Natural killer cell (primary cell): ENCODE measurements at regions not wholly inside any gene's neighbourhood (a gene's known extent, or its start where the extent isn't known, plus 50 kb on each side); places are given as distances from the start of the nearest gene placed in this dataset.

Experiments
- ATAC-seq, 3 donors: fragments of 150-1000 bp in 2 of 3; fragments of 200-7000 bp in 1 of 3; cut with Tn5 transposase; 1 replicate in 1 of 3; 2 replicates in 2 of 3; pipeline ENCODE4 v1.10.0; 2021; ENCODE audit warnings: mild to moderate bottlenecking in 2 of 3, moderate library complexity in 2 of 3
- DNase-seq, 2 donors: peaks; one replicate each; pipeline versions ENCODE4 v3.0.0 to v3.0.0-alpha.2; 2013 to 2021; ENCODE audit warnings: mixed read lengths in 1 of 2
- H3K27ac ChIP-seq: one replicate; pipeline ENCODE4 v1.5.1; 2013; ENCODE audit warnings: mild to moderate bottlenecking, low read length
- H3K27me3 ChIP-seq: one replicate; pipeline ENCODE4 v1.6.1; 2013; ENCODE audit warnings: low read length; ENCODE audit not compliant: control insufficient read depth, insufficient read depth
- H3K36me3 ChIP-seq: one replicate; pipeline ENCODE4 v1.6.1; 2013; ENCODE audit warnings: low read length; ENCODE audit not compliant: control insufficient read depth, insufficient read depth
- H3K4me1 ChIP-seq: one replicate; pipeline ENCODE4 v1.6.1; 2013; ENCODE audit warnings: low read length; ENCODE audit not compliant: control insufficient read depth, insufficient read depth
- H3K4me3 ChIP-seq: one replicate; pipeline ENCODE4 v1.5.1; 2013; ENCODE audit warnings: low read length
- H3K9me3 ChIP-seq: one replicate; pipeline ENCODE4 v1.6.1; 2013; ENCODE audit warnings: low read length; ENCODE audit not compliant: control insufficient read depth, insufficient read depth
- H3K27ac Mint-ChIP-seq, 2 donors: one replicate each; pipeline ENCODE4 v1.8.0; 2022; ENCODE audit warnings: mild to moderate bottlenecking in 2 of 2, mixed read lengths in 2 of 2, moderate library complexity in 1 of 2
- H3K27me3 Mint-ChIP-seq, 2 donors: one replicate each; pipeline ENCODE4 v1.8.0; 2022; ENCODE audit warnings: low read depth in 2 of 2, mixed read lengths in 2 of 2
- H3K36me3 Mint-ChIP-seq: one replicate; pipeline ENCODE4 v1.8.0; 2022; ENCODE audit warnings: mixed read lengths
- H3K4me1 Mint-ChIP-seq, 2 donors: one replicate each; pipeline ENCODE4 v1.8.0; 2022; ENCODE audit warnings: mixed read lengths in 2 of 2
- H3K4me3 Mint-ChIP-seq: one replicate; pipeline ENCODE4 v1.8.0; 2022; ENCODE audit warnings: mild to moderate bottlenecking, moderate library complexity, mixed read lengths
- H3K9me3 Mint-ChIP-seq, 2 donors: one replicate each; pipeline ENCODE4 v1.8.0; 2022; ENCODE audit warnings: mixed read lengths in 2 of 2
- CTCF ChIP-seq: fragments of 200-600 bp; IDR thresholded peaks from one replicate; pipeline ENCODE4 v1.8.0; 2022; ENCODE audit warnings: antibody characterized with exemption
- WGBS: methylation state at CpG from one replicate; pipeline ENCODE4 v1.1.7; 2013; ENCODE audit warnings: missing lambda C conversion rate; ENCODE audit not compliant: insufficient coverage; 5-methylcytosine and 5-hydroxymethylcytosine counted together
- intact Hi-C: fragments of 100-400 bp; cut with micrococcal nuclease; formaldehyde crosslinking; loops from one replicate; pipeline ENCODE4 v1.14.2; 2022

- DNase-seq (no peak), ATAC-seq (no peak)
- Mint-ChIP-seq H3K27ac (no peak overlapping the region), H3K4me1 (no peaks in the 10 kb centered on the region), H3K36me3 (no peaks in the 10 kb centered on the region), H3K4me3 (no peak overlapping the region), H3K27me3 (no peaks in the 10 kb centered on the region), H3K9me3 (no peaks in the 10 kb centered on the region)
- H3K4me1 ChIP-seq = no peaks in the 10 kb centered on the region
- no peaks in the 10 kb centered on the region for H3K36me3 ChIP-seq
- no peak overlapping the region for H3K4me3 ChIP-seq
- H3K27ac ChIP-seq = no peak overlapping the region
- peaks cover 4% of the 10 kb centered on the region for H3K9me3 ChIP-seq
- no peak for TF ChIP-seq CTCF
- intact Hi-C loops = no loop called here
- WGBS = 83% methylated on average over 1 of the region's 2 CpGs
- H3K27me3 ChIP-seq = no peaks in the 10 kb centered on the region
These were observed 125.6 kb upstream of the RPS23 start for GRCh38 chr5:82403724-82404123.

- ATAC-seq (no peak), DNase-seq (no peak)
- intact Hi-C loops = no loop called here
- Histone ChIP-seq H3K4me3 (no peak overlapping the region), H3K9me3 (peaks cover 4% of the 10 kb centered on the region), H3K27ac (no peak overlapping the region), H3K36me3 (no peaks in the 10 kb centered on the region), H3K27me3 (no peaks in the 10 kb centered on the region), H3K4me1 (no peaks in the 10 kb centered on the region)
- Mint-ChIP-seq H3K36me3 (no peaks in the 10 kb centered on the region), H3K27me3 (no peaks in the 10 kb centered on the region), H3K4me1 (no peaks in the 10 kb centered on the region), H3K9me3 (no peaks in the 10 kb centered on the region), H3K4me3 (no peak overlapping the region), H3K27ac (no peak overlapping the region)
- no peak for TF ChIP-seq CTCF
- 92% methylated on average over 2 of the region's 2 CpGs for WGBS
These were observed 124.9 kb upstream of the RPS23 start for GRCh38 chr5:82403026-82403425.

GRCh38 chr5:82399111-82399510 is 121.0 kb upstream of the RPS23 start:
- no peaks in the 10 kb centered on the region for H3K9me3 Mint-ChIP-seq
- Histone ChIP-seq H3K4me1 (no peaks in the 10 kb centered on the region), H3K36me3 (no peaks in the 10 kb centered on the region), H3K9me3 (no peaks in the 10 kb centered on the region), H3K27ac (no peak overlapping the region), H3K4me3 (no peak overlapping the region), H3K27me3 (no peaks in the 10 kb centered on the region)
- DNase-seq = no peak
- H3K36me3 Mint-ChIP-seq = no peaks in the 10 kb centered on the region
- no peak overlapping the region for H3K4me3 Mint-ChIP-seq
- intact Hi-C loops = no loop called here
- WGBS = 83% methylated on average over 1 of the region's 2 CpGs
- no peak overlapping the region for H3K27ac Mint-ChIP-seq
- H3K27me3 Mint-ChIP-seq = peaks cover 0 to 3% of the 10 kb centered on the region in 2 donors
- TF ChIP-seq CTCF = no peak
- no peaks in the 10 kb centered on the region for H3K4me1 Mint-ChIP-seq
- ATAC-seq = no peak

- no peaks in the 10 kb centered on the region for H3K27me3 ChIP-seq
- H3K4me3 Mint-ChIP-seq = no peak overlapping the region
- no peaks in the 10 kb centered on the region for H3K36me3 Mint-ChIP-seq
- no peaks in the 10 kb centered on the region for H3K4me1 ChIP-seq
- ATAC-seq (no peak), DNase-seq (no peak)
- H3K4me1 Mint-ChIP-seq = peaks cover 0 to 6% of the 10 kb centered on the region in 2 donors
- H3K4me3 ChIP-seq = no peak overlapping the region
- H3K9me3 ChIP-seq = no peaks in the 10 kb centered on the region
- TF ChIP-seq CTCF = no peak
- intact Hi-C loops = no loop called here
- H3K9me3 Mint-ChIP-seq = no peaks in the 10 kb centered on the region
- no peak overlapping the region for H3K27ac Mint-ChIP-seq
- 86% methylated on average over 2 of the region's 3 CpGs for WGBS
- H3K36me3 ChIP-seq = no peaks in the 10 kb centered on the region
- H3K27ac ChIP-seq = no peak overlapping the region
- H3K27me3 Mint-ChIP-seq = peaks cover 0 to 3% of the 10 kb centered on the region in 2 donors
These were observed 119.7 kb upstream of the RPS23 start for GRCh38 chr5:82397741-82398320.
